HG03565 (cell line): ENCODE measurements at regions not wholly inside any gene's neighbourhood (a gene's known extent, or its start where the extent isn't known, plus 50 kb on each side); places are given as distances from the start of the nearest gene placed in this dataset.

Source experiments
- ATAC-seq: cut with Tn5 transposase; IDR thresholded peaks from one replicate; pipeline ENCODE4 v1.9.1; 2021; ENCODE audit warnings: mild to moderate bottlenecking, moderate library complexity; ENCODE audit not compliant: unreplicated experiment

DNA sequence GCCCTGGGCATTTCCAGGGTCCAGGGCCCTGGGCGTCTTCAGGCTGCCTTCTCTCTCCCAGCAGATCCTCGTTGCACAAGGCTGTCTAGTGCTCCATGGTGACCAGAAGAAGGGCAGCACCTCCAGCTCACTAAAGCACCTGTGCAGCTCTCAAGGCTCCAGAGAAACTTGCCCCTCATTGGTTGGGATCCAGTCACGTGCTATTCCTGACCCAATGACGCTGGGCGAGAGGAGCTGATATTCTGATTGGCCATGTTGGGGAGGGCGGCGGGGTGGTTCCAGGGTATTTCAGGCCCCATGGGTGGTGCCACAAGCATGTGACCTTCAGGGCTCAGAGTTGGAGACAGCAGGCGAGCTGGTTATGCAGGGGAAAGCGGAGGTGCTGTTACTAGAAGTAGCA lies 309.1 kb downstream of the TOX3 start:
- no peak for ATAC-seq

DNA sequence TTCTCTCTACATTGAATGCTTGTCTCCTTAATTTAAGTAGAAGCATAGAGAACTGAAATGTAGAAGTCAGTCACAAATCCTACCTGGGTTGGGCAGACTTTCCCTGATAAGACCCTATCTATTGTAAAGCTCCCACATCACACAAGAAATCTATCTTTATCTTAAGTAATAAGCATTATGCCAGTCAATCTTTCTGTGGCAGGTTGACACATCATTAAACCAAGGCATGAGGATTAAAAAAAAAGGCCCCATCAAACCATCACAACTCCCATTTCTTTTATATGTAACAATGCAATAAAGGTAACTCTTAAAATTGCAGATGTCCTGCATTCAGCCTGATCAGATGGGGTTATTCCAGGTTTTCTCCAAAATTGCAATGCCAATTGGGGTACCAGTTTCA lies 311.8 kb downstream of the TOX3 start:
- no peak for ATAC-seq

DNA sequence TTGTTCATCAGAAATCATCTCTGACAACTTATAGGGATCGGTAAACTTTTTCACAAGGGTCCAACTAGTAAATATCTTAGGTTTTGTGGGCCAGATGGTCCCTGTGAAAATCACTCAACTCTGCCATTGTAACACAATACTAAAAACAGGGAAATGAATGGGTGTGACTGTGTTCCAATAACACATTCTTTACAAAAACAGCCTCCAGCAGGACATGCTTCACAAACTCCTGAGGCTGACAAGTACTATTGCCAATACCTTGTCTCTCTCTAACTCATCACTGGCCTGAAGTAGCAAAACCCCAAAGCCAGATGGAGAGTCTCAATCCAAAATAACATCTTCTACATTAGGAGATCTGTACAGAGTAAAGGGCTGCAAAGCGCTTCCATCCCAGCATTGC lies 312.3 kb downstream of the TOX3 start:
- no peak for ATAC-seq

DNA sequence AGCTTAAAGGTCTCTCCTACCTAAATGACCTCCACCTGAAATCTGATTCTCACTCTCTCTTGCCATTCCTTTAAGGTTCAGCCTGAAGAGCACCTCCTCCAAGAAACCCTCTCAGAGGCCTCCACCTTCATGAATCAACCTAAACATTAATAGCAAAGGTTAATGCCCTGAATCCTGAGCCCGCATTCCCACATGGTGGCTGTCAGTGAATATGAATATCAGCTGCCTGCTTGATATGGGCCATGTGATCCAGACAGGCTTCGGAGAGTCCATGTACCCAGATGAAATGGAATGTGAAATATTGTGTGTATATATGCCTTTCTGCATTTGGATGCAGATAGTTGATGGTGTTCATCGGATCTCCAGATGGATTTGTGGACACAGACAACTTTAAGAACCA lies 317.5 kb downstream of the TOX3 start:
- ATAC-seq = no peak

DNA sequence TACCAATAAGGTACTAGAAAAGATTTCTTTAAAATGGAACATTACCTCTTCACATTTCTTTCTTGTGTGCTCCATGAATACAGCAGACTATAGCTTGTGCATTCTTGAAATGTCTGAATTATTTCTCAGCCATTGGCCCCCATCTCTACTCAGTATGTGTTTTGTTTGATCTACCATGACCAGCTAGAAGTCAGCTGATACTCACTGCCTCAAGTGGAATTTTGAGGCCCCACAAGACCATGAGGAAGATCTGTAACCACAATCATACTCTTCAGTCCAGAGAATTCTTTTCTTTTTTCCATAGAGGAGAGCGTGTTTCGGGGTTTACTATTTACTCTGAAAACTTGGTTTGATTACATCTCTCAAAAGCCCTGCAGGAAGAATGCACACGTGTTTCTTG lies 319.1 kb downstream of the TOX3 start:
- ATAC-seq = no peak

DNA sequence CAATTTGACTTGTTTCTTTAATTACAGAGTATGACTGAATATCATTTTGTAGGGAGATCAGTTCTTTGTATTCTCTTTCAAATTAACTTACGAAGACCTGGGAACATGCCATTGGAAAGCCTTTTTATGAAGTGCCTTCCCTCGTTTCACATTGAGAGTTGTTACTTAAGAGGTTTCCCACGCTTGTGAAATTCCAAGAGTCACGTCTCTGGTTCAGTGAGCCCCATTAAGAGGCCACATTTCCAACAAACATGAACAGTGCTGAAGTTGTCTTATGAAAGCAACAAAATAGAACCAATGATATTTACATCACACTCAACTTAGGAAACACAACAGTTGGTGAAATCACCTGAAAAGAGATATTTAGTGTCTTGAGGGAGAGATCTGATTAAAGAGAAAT lies 334.1 kb downstream of the TOX3 start:
- ATAC-seq = no peak

DNA sequence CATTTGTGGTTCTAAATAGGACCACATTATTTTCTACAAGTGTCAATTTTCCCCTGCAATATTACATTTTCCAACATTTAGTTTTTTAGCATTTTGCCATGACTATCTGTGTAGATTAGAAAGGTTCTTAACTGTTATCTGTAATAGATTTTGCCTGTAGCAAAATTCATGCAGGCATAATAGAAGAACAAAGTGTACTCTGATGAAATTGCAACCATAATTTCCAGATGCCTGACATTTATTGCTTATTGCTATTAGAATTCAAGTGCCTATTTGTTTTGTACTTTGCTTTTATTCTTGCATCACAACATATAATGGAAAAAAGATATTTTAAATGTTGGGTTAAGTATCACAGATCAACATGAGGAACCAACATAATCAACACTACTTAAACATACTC lies 337.7 kb downstream of the TOX3 start:
- no peak for ATAC-seq

DNA sequence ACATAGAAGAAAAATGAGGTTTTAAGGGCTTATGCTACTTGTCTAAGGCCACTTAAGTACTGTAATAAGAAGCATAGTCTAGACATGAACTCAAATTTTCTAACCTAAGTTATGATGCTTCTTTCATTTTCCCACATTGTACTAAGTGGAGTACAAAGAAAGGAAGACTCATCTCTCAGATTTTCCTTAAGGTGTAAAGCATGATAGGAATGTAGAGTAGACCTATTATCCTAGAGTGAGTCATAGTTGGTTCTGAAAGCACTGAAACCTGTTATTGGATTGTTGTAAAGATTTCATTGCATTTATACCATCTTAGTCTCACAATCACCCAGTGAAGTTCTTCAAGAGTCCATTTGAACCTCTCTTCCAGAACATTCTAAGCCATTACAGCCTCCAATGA lies 343.8 kb downstream of the TOX3 start:
- no peak for ATAC-seq

DNA sequence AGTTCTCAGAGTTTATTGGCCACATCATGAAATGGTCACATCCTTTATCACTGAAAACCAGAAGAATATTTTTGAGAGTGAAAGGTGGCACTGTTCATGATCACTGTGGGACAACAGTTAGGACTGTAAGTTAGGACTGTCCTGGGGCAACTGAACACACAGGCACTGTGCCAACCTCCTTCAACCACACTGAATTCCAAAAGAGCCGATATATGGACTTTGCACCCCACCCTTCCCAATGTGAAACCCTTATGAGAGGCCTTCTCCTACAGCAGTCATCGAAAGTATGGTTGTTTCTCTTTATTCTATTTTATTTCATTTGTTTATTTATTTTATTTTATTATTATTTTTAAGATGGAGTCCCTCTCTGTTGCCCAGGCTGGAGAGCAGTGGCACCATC lies 353.5 kb downstream of the TOX3 start:
- no peak for ATAC-seq

DNA sequence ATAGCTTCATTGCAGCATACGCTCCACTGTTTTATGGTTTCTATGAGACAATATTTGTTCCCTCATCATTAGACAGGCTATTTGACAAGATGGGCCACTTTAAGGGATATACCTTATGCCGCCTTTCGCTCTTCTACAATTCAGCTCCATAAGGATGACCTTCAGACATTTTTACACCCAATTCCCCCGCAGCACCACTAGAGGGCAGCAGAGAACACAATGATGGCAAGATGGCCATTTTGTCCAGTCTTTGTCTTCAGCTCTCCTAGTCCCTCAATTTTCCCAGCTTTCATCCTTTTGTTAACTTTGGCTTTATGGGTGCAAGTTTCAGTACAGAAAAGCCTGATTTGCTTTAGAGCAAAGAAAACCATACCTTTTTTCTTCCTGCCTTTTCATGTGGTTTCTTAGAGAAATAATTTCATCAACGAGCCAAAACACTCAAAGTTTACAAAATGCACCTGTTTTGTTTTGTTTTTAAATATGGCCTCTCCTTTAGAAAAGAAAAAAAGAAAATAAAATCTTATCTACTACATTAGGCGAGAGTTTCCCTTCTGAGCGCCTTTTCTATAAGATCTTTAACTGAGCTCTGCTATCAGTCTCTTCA lies 355.3 kb downstream of the TOX3 start:
- ATAC-seq = no peak

DNA sequence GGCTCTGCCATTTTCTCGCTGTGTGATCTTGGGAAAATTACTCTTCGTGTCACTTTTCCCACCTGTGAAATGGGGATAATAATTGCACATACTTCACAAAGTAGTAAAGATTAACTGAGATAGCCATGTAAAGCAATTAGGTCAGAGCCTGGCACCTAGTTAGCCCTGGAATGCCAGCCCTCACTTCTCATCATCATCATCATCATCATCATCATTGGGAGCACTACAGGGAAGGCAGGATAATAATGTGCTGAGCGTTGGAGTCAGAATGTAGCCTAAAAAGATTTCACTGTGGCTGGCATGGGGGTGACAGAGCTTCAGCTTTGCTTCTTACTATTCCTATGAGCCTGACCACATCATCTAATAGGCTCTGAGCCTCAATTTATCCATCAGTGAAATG lies 362.6 kb downstream of the TOX3 start:
- no peak for ATAC-seq

DNA sequence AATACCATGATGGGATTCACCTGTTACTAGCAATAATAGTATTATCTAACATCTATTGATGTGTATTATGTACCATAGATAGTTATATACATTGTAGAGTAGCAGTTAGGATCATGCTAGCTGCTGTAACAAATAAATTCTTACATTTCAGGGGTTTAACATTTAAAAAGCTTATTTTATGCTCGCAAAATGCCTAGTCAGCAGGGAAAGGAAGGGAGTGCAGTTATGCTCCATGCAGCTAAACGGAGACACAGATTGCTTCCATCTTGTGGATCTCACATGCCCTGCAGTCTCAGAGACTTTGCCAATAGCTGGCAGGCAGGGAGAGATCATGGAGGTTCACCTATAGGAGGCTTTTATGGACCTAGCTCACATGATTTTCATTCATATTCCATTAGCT lies 364.1 kb downstream of the TOX3 start:
- ATAC-seq = no peak

DNA sequence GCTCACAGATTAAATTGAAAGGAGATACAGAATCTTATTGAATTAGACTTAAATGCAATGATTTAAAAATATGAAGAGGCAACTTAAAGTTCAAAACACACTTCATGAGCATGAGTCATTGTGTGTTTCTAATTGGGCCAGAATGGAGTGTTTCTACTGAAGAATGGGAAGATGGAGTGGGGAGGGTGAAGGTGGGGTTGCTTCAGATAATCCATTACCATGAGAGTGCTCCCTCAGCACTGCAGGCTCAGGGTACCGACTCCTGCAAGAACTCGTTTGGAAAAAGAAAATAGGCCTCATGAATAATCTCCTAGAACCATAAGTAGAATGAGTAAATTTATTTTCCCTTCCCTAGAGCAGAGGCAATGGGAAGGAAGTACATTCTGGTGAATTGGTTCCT lies 372.8 kb downstream of the TOX3 start:
- ATAC-seq = no peak

DNA sequence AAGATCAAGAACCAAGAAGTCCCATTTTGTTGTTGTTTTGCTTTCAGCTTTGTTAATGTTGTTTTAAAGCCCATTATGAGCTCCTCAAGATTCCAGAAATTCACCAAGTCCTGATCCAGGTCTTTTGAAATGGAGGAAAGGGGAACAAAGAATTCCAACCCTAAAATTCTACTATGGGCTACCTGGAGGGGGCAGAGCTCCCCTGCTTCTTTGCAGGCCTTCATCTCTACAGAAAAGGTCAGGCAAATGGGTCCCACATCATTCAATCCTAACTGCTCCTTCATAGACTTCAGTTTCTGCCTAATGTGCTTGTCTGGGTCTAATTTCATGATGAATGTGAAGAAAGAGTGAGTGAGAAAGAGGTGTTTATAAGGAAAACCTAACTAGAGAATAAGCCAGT lies 375.5 kb downstream of the TOX3 start:
- ATAC-seq = no peak

DNA sequence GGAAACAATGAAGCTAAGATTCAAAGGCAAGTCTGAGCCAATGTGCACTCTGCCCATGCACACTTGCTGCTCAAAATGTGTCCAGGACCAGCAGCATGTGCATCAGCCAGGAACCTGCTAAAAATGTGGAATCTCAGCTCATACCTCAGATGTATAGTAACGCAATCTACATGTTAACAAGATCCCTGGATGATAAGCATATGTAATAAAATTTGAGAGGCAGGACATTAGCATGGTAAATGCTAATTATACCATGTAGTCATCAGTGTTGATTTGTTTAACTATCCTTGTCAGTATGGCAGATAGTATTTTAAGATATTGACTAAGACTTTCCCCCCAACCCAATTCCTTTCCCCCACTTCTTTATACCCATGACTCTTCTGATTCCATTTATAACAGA lies 379.6 kb downstream of the TOX3 start:
- ATAC-seq = no peak

DNA sequence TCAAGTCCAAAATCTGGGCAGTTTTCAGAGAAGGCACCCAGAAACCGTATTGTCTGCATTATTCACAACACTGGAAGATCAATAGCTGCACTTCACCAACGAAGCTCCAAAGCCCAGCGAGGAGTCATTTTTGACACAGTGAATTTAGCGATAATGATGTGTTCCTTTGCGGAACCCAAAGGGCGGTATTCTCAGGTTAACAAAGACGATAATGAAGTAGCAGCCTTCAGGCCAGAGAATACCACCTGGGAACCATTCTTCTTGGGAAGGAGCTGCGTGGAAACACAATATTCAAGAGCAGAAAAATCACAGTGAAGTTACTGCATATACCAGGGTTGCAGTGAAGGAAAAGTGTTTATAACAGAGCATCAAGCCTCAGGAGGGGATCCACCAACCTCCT lies 381.0 kb downstream of the TOX3 start:
- no peak for ATAC-seq

DNA sequence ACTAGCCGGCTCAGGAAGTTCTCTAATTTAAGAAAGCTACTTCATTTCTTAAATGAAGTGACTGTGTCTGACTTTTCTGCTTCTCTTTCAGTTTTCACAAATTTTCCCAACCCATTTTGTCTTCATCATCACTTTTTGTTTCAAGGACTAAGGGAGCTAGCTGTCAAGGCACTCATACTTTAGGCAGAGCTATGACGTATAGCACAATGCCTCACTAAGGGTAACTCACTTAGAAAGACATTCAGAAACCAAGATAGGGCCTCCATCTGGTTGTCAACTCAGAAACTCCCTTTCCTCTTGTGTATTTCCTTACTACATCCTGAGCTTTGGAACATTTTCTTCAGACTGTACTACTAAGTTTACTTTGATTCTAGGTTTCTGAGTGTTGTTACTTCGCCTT lies 397.9 kb downstream of the TOX3 start:
- ATAC-seq = no peak

DNA sequence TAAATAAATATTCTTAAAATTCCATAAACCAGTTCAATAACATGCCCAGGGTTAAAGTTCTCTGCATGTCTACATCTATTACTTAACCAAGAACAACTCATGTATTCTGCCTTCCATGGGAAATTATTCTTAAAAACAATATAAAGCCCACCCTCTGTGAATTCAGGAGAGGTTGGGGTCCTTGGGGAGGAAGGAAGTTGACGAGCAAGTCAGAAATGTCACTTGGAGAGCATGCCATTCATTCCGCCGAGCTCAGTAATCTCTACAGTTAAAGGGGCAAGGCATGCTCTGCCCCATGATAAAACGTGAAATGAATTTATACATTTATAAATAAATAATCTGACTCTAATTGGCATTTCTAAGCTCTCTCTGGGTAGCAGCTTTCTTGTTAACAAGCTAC lies 405.1 kb downstream of the TOX3 start:
- ATAC-seq = no peak

DNA sequence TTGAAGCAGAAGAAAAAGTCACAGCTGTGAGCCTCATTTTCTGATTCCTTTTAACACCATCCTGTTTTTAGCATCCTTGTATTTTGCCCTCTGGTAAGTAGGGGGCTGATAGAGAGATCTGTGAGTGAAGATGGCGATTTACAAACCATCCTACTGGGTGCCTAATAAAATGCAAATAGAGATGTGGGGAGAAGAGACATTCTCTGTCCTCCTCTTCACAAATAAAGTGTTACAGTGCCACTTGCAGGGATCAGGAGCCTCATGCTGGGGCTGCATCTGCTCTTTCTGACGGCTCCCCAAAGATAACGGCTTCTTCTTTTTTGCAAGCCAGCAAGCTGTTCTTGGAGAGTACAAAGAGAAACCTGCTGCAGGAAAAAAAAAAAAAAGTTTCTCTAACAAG lies 418.6 kb downstream of the TOX3 start:
- ATAC-seq = no peak

DNA sequence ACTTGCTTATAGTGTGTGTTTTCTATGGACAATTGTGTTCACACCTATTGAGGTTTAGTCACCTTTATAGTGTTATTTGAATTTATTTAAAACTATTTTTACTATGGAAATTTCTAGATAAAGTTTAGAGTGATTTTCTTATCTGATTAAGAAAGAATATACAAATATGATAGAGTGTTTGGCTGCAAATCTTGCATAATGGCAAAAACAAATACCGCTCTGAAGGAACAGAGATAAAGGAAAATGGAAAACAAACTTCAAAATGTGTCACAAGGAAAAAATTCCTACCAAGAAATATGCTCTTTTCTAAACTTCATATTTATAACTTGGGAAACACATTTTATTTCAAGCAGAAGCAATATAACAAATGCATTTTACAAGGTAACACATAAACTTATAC lies 423.1 kb downstream of the TOX3 start:
- ATAC-seq = no peak

DNA sequence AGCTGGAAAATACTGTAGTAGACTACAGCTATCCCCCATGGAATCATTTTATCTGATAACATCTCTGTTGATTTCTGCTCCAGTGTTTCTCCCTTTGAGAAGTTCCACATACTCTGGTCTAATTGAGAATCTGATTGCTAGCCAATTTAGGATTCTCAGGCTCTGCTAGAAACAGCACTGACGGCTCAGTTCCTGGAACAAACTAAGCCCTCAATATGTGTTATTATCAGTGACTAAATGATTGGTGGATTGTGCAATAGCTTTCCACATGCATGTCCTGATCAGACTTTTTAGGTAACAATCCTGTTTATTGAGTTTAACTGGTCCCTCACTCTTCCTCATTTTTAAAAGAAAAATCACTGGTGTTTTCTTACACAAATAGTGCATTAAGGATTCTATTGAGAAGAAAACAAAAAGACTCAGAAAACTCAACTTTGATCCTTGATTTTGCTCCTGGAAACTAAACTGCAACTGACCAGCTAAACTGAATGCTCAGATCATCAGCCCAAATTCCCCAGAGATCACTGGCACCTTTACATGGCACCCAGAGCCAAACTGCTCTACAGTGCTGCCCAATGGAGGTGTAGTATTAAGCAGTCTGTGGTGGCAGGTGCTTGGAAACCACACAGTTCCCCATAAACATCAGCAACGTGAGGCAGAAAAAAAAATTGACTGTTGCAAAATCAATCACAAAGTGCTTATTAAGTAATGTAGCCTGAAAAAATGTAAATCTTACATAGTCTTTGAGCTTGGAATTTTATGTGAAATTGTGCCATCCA lies 423.7 kb downstream of the TOX3 start:
- ATAC-seq = no peak

DNA sequence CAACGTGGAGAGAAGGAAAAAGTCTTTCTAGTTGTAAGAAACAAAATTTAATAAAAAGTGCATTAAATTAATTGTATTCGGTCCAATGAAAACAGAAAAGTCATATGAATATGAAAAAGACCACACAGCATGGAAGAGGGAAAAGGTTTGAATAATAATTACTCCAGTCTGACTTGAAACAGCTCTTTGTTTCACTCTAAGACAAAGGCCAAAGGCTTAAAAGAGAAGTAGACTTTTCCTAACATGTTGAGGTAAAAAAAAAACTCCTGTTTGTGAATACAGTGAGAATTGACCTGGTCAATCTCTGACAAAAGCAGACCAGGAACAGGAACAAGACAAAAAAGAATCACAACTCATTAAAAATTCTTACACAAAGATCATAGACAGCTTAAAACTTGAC lies 429.8 kb downstream of the TOX3 start:
- ATAC-seq = no peak

DNA sequence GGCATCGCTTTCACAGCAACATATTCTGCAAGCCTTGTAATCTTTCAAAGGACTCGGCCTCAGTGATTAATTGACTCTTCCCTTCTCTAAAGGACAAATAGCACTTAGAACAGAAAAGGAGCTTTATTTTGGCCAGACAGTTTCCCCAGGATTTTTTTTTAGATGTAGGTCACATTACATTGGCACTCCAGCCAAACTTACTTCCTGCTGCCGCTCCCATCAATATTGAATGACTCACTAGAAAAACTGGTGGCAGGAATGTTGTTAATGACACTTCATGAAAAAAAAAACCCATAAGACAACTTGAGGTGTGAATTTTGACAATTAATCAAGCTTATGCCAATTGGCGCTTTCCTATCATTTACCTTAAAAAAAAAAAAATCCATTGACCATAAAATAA lies 432.6 kb downstream of the TOX3 start:
- no peak for ATAC-seq
